ENCODE measurements at regions not wholly inside any gene's neighbourhood (a gene's known extent, or its start where the extent isn't known, plus 50 kb on each side); places are given as distances from the start of the nearest gene placed in this dataset.

DNA sequence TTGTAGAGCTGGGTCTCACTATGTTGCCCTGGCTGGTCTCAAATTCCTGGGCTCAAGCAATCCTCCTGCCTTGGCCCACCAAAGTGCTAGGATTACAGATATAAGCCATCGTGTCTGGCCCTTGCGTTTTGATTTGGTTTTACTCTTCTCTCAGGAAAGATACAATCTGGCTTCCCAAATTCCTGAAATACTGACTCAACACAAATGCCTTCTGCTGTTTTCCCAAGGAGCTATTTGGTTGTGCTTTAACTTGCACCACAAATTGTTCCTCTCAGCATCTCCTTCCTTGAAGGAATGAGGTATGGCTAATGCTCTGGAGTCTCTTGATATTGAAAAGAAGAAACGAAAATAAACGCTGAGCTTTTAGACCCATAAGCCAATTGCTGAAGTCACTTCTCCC lies 110.0 kb upstream of the PAX6 start:
- TF ChIP-seq TOX (CRISPR knock-in tag; IDR thresholded peaks at IDR 0.05; ENCODE audit: borderline replicate concordance) (no peak), ARNTL (CRISPR knock-in tag; IDR thresholded peaks at IDR 0.05; ENCODE audit: borderline replicate concordance, low read depth) (no peak), TSHZ2 (CRISPR knock-in tag; IDR thresholded peaks at IDR 0.05) (no peak), TCF4 (CRISPR knock-in tag; IDR thresholded peaks at IDR 0.05; ENCODE audit: borderline replicate concordance) (no peak), CSRNP3 (CRISPR knock-in tag; IDR thresholded peaks at IDR 0.05) (no peak), ESRRG (CRISPR knock-in tag; IDR thresholded peaks at IDR 0.05) (no peak)
- TF ChIP-seq, protein P1, sequence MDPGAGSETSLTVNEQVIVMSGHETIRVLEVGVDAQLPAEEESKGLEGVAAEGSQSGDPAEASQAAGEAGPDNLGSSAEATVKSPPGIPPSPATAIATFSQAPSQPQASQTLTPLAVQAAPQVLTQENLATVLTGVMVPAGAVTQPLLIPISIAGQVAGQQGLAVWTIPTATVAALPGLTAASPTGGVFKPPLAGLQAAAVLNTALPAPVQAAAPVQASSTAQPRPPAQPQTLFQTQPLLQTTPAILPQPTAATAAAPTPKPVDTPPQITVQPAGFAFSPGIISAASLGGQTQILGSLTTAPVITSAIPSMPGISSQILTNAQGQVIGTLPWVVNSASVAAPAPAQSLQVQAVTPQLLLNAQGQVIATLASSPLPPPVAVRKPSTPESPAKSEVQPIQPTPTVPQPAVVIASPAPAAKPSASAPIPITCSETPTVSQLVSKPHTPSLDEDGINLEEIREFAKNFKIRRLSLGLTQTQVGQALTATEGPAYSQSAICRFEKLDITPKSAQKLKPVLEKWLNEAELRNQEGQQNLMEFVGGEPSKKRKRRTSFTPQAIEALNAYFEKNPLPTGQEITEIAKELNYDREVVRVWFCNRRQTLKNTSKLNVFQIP (CRISPR knock-in tag; IDR thresholded peaks at IDR 0.05; ENCODE audit: borderline replicate concordance, low read depth): no peak
